Astrocyte (in vitro differentiated cells and primary cell): ENCODE measurements at regions not wholly inside any gene's neighbourhood (a gene's known extent, or its start where the extent isn't known, plus 50 kb on each side); places are given as distances from the start of the nearest gene placed in this dataset.

Experiments used
- EZH2 ChIP-seq: IDR thresholded peaks from 2 replicates; pipeline ENCODE4 v1.6.1; 2012; ENCODE audit warnings: mild to moderate bottlenecking, low read length, inconsistent platforms; ENCODE audit not compliant: insufficient read depth
- TF ChIP-seq, protein P1 (sequence below): IDR thresholded peaks from 2 replicates; pipeline ENCODE4 v1.5.1; 2011; ENCODE audit warnings: low read depth, mild to moderate bottlenecking, inconsistent platforms, low read length, moderate library complexity; ENCODE audit not compliant: insufficient read depth

DNA sequence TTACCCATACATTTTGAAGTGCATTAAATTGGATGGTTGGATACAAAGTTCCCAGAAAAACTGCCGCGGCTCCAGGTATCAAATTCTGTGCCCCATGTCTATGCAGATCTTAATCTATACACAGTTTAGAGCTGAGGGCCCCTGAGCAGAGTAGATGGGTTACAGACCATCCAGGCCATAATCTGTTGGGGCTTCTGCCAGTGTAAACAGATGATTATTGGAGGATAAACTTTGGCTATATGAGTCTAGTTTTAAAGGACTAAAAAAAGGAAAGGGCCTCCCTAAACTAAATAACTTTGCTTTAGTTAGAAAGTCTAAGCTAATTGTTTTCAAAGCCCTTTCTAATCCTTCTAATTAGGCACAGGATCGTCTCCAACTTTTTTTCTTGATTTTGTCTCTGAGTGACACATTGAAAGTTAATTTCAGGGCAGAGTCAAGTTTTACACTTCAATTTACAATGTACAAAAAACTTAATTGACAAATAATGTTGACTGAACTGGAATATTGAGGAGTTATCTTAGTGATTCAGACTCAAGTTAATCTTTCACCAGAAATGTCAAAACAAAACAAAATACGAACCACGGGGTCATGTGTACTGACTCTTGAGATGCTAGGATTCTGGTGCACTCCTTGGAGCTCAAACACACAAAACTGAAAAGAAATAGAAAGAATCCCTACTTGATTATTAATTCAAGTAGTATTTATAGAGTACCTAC lies 133.9 kb upstream of the SCAF11 start:
- TF ChIP-seq, protein P1, sequence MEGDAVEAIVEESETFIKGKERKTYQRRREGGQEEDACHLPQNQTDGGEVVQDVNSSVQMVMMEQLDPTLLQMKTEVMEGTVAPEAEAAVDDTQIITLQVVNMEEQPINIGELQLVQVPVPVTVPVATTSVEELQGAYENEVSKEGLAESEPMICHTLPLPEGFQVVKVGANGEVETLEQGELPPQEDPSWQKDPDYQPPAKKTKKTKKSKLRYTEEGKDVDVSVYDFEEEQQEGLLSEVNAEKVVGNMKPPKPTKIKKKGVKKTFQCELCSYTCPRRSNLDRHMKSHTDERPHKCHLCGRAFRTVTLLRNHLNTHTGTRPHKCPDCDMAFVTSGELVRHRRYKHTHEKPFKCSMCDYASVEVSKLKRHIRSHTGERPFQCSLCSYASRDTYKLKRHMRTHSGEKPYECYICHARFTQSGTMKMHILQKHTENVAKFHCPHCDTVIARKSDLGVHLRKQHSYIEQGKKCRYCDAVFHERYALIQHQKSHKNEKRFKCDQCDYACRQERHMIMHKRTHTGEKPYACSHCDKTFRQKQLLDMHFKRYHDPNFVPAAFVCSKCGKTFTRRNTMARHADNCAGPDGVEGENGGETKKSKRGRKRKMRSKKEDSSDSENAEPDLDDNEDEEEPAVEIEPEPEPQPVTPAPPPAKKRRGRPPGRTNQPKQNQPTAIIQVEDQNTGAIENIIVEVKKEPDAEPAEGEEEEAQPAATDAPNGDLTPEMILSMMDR: no peak
- TF ChIP-seq EZH2: no peak
